ENCODE measurements at regions not wholly inside any gene's neighbourhood (a gene's known extent, or its start where the extent isn't known, plus 50 kb on each side); places are given as distances from the start of the nearest gene placed in this dataset.

GRCh38 chr5:97628031-97628430 lies 445.0 kb upstream of the RIOK2 start:
- no TSS peak for BruUV-seq (replicated peaks)
- Mint-ChIP-seq H3K27ac (ENCODE audit: unreplicated experiment) (no peak overlapping the region), H3K27me3 (ENCODE audit: unreplicated experiment) (no peaks in the 10 kb centered on the region), H3K4me3 (ENCODE audit: low read depth, unreplicated experiment) (no peak overlapping the region), H3K9me3 (ENCODE audit: low read depth, unreplicated experiment) (peaks cover 8% of the 10 kb centered on the region), H3K4me1 (ENCODE audit: low read depth, unreplicated experiment) (no peaks in the 10 kb centered on the region), H3K36me3 (ENCODE audit: insufficient read depth, unreplicated experiment) (no peaks in the 10 kb centered on the region)
- TF ChIP-seq, protein P1, sequence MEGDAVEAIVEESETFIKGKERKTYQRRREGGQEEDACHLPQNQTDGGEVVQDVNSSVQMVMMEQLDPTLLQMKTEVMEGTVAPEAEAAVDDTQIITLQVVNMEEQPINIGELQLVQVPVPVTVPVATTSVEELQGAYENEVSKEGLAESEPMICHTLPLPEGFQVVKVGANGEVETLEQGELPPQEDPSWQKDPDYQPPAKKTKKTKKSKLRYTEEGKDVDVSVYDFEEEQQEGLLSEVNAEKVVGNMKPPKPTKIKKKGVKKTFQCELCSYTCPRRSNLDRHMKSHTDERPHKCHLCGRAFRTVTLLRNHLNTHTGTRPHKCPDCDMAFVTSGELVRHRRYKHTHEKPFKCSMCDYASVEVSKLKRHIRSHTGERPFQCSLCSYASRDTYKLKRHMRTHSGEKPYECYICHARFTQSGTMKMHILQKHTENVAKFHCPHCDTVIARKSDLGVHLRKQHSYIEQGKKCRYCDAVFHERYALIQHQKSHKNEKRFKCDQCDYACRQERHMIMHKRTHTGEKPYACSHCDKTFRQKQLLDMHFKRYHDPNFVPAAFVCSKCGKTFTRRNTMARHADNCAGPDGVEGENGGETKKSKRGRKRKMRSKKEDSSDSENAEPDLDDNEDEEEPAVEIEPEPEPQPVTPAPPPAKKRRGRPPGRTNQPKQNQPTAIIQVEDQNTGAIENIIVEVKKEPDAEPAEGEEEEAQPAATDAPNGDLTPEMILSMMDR (IDR thresholded peaks at IDR 0.05; ENCODE audit: unreplicated experiment), result no peak
- CTCF ChIA-PET, result no interaction called here
- no peak for DNase-seq
- intact Hi-C loops (cut with micrococcal nuclease; ENCODE audit: unreplicated experiment), result no loop called here

- CTCF ChIA-PET, result no interaction called here
- Mint-ChIP-seq H3K27ac (ENCODE audit: unreplicated experiment) (no peak overlapping the region), H3K4me3 (ENCODE audit: low read depth, unreplicated experiment) (no peak overlapping the region), H3K9me3 (ENCODE audit: low read depth, unreplicated experiment) (peaks cover 7% of the 10 kb centered on the region), H3K4me1 (ENCODE audit: low read depth, unreplicated experiment) (no peaks in the 10 kb centered on the region), H3K27me3 (ENCODE audit: unreplicated experiment) (no peaks in the 10 kb centered on the region), H3K36me3 (ENCODE audit: insufficient read depth, unreplicated experiment) (no peaks in the 10 kb centered on the region)
- intact Hi-C loops (cut with micrococcal nuclease; ENCODE audit: unreplicated experiment), result no loop called here
- BruUV-seq (replicated peaks), result no TSS peak
- no peak for DNase-seq
- TF ChIP-seq, protein P1 (IDR thresholded peaks at IDR 0.05; ENCODE audit: unreplicated experiment), result no peak
Measured at GRCh38 chr5:97628807-97629206, 445.8 kb upstream of the RIOK2 start.

- no peaks in the 10 kb centered on the region for H3K36me3 Mint-ChIP-seq (ENCODE audit: insufficient read depth, unreplicated experiment)
- H3K4me3 Mint-ChIP-seq (ENCODE audit: low read depth, unreplicated experiment), result no peak overlapping the region
- no peak for DNase-seq
- no peaks in the 10 kb centered on the region for H3K27me3 Mint-ChIP-seq (ENCODE audit: unreplicated experiment)
- CTCF ChIA-PET, result no interaction called here
- no TSS peak for BruUV-seq (replicated peaks)
- TF ChIP-seq, protein P1 (IDR thresholded peaks at IDR 0.05; ENCODE audit: unreplicated experiment), result no peak
- no peaks in the 10 kb centered on the region for H3K4me1 Mint-ChIP-seq (ENCODE audit: low read depth, unreplicated experiment)
- H3K9me3 Mint-ChIP-seq (ENCODE audit: low read depth, unreplicated experiment), result peaks cover 7% of the 10 kb centered on the region
- no peak overlapping the region for H3K27ac Mint-ChIP-seq (ENCODE audit: unreplicated experiment)
- intact Hi-C loops (cut with micrococcal nuclease; ENCODE audit: unreplicated experiment), result no loop called here
Measured at GRCh38 chr5:97629276-97629675, 446.2 kb upstream of the RIOK2 start.

GRCh38 chr5:97635553-97635952 lies 452.5 kb upstream of the RIOK2 start:
- no peaks in the 10 kb centered on the region for H3K36me3 Mint-ChIP-seq (ENCODE audit: insufficient read depth, unreplicated experiment)
- intact Hi-C loops (cut with micrococcal nuclease; ENCODE audit: unreplicated experiment), result no loop called here
- H3K4me1 Mint-ChIP-seq (ENCODE audit: low read depth, unreplicated experiment), result no peaks in the 10 kb centered on the region
- H3K9me3 Mint-ChIP-seq (ENCODE audit: low read depth, unreplicated experiment), result peaks cover 4% of the 10 kb centered on the region
- no peaks in the 10 kb centered on the region for H3K27me3 Mint-ChIP-seq (ENCODE audit: unreplicated experiment)
- CTCF ChIA-PET, result no interaction called here
- H3K4me3 Mint-ChIP-seq (ENCODE audit: low read depth, unreplicated experiment), result no peak overlapping the region
- DNase-seq, result no peak
- no peak overlapping the region for H3K27ac Mint-ChIP-seq (ENCODE audit: unreplicated experiment)
- no TSS peak for BruUV-seq (replicated peaks)
- TF ChIP-seq, protein P1 (IDR thresholded peaks at IDR 0.05; ENCODE audit: unreplicated experiment), result no peak

GRCh38 chr5:97636766-97637165 lies 453.7 kb upstream of the RIOK2 start:
- CTCF ChIA-PET, result no interaction called here
- Mint-ChIP-seq H3K36me3 (ENCODE audit: insufficient read depth, unreplicated experiment) (no peaks in the 10 kb centered on the region), H3K27me3 (ENCODE audit: unreplicated experiment) (no peaks in the 10 kb centered on the region), H3K4me3 (ENCODE audit: low read depth, unreplicated experiment) (no peak overlapping the region), H3K27ac (ENCODE audit: unreplicated experiment) (no peak overlapping the region), H3K9me3 (ENCODE audit: low read depth, unreplicated experiment) (peaks cover 4% of the 10 kb centered on the region), H3K4me1 (ENCODE audit: low read depth, unreplicated experiment) (no peaks in the 10 kb centered on the region)
- intact Hi-C loops (cut with micrococcal nuclease; ENCODE audit: unreplicated experiment), result no loop called here
- no peak for DNase-seq
- TF ChIP-seq, protein P1 (IDR thresholded peaks at IDR 0.05; ENCODE audit: unreplicated experiment), result no peak
- BruUV-seq (replicated peaks), result no TSS peak
